ENCODE measurements at regions not wholly inside any gene's neighbourhood (a gene's known extent, or its start where the extent isn't known, plus 50 kb on each side); places are given as distances from the start of the nearest gene placed in this dataset.

DNA sequence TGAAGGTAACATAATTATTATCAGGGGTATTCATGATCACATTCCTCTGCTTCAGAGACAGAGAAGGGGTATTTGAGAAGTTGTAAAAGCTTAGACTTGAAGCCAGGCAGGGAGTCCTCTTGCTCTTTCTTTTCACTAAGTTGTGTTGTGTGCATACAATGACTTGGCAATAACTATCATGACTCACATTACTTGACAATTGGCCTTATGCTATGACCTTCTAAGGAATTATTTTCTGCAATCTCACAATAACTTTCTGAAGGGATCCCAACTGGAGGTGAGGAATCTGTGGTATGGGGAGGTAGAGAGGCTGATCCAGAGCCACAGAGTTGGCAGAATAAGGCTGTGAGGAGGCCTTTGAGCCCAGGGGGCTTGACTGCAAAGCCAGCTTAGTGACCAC lies 622.3 kb downstream of the MTRR start:
- Histone ChIP-seq H3K27ac (ENCODE audit: low read length) (no peak overlapping the region), H3K4me1 (ENCODE audit: control insufficient read depth, insufficient read depth, low read length) (no peaks in the 10 kb centered on the region), H3K4me3 (ENCODE audit: low read length) (no peak overlapping the region), H3K36me3 (ENCODE audit: control insufficient read depth, insufficient read depth, low read length) (no peaks in the 10 kb centered on the region), H3K27me3 (ENCODE audit: control insufficient read depth, insufficient read depth, low read length) (no peaks in the 10 kb centered on the region), H3K9me3 (ENCODE audit: control insufficient read depth, insufficient read depth, low read length) (no peaks in the 10 kb centered on the region)
- DNase-seq (ENCODE audit: low read depth, low spot score) = no peak

DNA sequence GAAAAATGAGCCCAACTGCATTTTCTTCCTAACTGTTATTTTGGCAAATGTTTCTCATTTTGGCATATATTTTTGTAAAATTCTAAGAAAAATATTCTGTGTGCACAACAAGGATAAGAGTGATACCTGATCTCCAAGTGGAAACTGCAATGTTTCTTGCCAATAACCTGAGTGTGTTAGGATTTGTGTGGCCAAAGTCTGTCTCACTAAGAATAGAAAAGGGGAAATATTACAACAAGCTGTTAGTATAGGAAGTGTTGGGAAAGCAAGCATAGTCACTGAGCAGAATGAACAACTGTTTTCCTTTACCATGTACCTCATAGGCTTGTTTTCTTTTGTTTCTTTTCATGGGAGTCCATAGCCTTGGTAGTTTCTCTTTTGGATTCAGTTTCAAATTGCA lies 624.2 kb downstream of the MTRR start:
- Histone ChIP-seq H3K4me3 (ENCODE audit: low read length) (no peak overlapping the region), H3K9me3 (ENCODE audit: control insufficient read depth, insufficient read depth, low read length) (no peaks in the 10 kb centered on the region), H3K27ac (ENCODE audit: low read length) (no peak overlapping the region), H3K4me1 (ENCODE audit: control insufficient read depth, insufficient read depth, low read length) (no peaks in the 10 kb centered on the region), H3K36me3 (ENCODE audit: control insufficient read depth, insufficient read depth, low read length) (no peaks in the 10 kb centered on the region), H3K27me3 (ENCODE audit: control insufficient read depth, insufficient read depth, low read length) (no peaks in the 10 kb centered on the region)
- DNase-seq (ENCODE audit: low read depth, low spot score) = no peak

- H3K27ac ChIP-seq (ENCODE audit: low read length) = no peak overlapping the region
- no peaks in the 10 kb centered on the region for H3K27me3 ChIP-seq (ENCODE audit: control insufficient read depth, insufficient read depth, low read length)
- H3K36me3 ChIP-seq (ENCODE audit: control insufficient read depth, insufficient read depth, low read length) = no peaks in the 10 kb centered on the region
- no peaks in the 10 kb centered on the region for H3K4me1 ChIP-seq (ENCODE audit: control insufficient read depth, insufficient read depth, low read length)
- DNase-seq (ENCODE audit: low read depth, low spot score) = no peak
- WGBS (ENCODE audit: insufficient coverage, insufficient read length) = no CpG with 5 or more reads among the region's 3 CpGs
- H3K9me3 ChIP-seq (ENCODE audit: control insufficient read depth, insufficient read depth, low read length) = no peaks in the 10 kb centered on the region
- H3K4me3 ChIP-seq (ENCODE audit: low read length) = no peak overlapping the region
Measured at GRCh38 chr5:8500426-8500825, 631.5 kb downstream of the MTRR start.

GRCh38 chr5:8505196-8505595 lies 636.2 kb downstream of the MTRR start:
- no peaks in the 10 kb centered on the region for H3K9me3 ChIP-seq (ENCODE audit: control insufficient read depth, insufficient read depth, low read length)
- H3K4me1 ChIP-seq (ENCODE audit: control insufficient read depth, insufficient read depth, low read length) = no peaks in the 10 kb centered on the region
- H3K27ac ChIP-seq (ENCODE audit: low read length) = no peak overlapping the region
- no CpG with 5 or more reads among the region's 4 CpGs for WGBS (ENCODE audit: insufficient coverage, insufficient read length)
- no peak overlapping the region for H3K4me3 ChIP-seq (ENCODE audit: low read length)
- no peaks in the 10 kb centered on the region for H3K27me3 ChIP-seq (ENCODE audit: control insufficient read depth, insufficient read depth, low read length)
- no peak for DNase-seq (ENCODE audit: low read depth, low spot score)
- no peaks in the 10 kb centered on the region for H3K36me3 ChIP-seq (ENCODE audit: control insufficient read depth, insufficient read depth, low read length)

GRCh38 chr5:8508231-8508630 lies 639.3 kb downstream of the MTRR start:
- no peaks in the 10 kb centered on the region for H3K9me3 ChIP-seq (ENCODE audit: control insufficient read depth, insufficient read depth, low read length)
- no peak for DNase-seq (ENCODE audit: low read depth, low spot score)
- H3K4me1 ChIP-seq (ENCODE audit: control insufficient read depth, insufficient read depth, low read length) = no peaks in the 10 kb centered on the region

DNA sequence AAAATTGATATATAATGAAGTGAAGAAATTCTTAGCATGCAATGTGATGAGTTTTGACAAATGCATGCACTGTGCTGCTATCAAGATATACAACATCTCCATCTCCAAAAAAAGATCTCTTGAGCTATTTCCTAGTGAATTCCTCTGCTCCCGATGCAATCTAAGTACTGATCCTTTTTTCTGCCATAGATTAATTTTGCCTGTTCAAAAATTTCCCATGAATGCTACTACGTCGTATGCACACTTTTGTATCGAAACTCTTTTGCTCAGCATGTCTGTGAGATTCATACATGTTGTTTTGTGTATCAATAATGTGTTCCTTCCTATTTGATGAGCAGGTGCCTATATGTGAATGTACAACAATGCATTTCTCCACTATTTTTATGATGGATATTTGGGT lies 647.4 kb downstream of the MTRR start:
- Histone ChIP-seq H3K4me1 (ENCODE audit: control insufficient read depth, insufficient read depth, low read length) (no peaks in the 10 kb centered on the region), H3K27me3 (ENCODE audit: control insufficient read depth, insufficient read depth, low read length) (no peaks in the 10 kb centered on the region), H3K27ac (ENCODE audit: low read length) (no peak overlapping the region), H3K36me3 (ENCODE audit: control insufficient read depth, insufficient read depth, low read length) (no peaks in the 10 kb centered on the region), H3K9me3 (ENCODE audit: control insufficient read depth, insufficient read depth, low read length) (no peaks in the 10 kb centered on the region), H3K4me3 (ENCODE audit: low read length) (no peak overlapping the region)
- WGBS (ENCODE audit: insufficient coverage, insufficient read length) = no CpG with 5 or more reads among the region's 4 CpGs
- DNase-seq (ENCODE audit: low read depth, low spot score) = no peak

More at GRCh38 chr5:8508231-8508630, 639.3 kb downstream of the MTRR start:
- Histone ChIP-seq H3K4me3 (ENCODE audit: low read length) (no peak overlapping the region), H3K36me3 (ENCODE audit: control insufficient read depth, insufficient read depth, low read length) (no peaks in the 10 kb centered on the region), H3K27ac (ENCODE audit: low read length) (no peak overlapping the region), H3K27me3 (ENCODE audit: control insufficient read depth, insufficient read depth, low read length) (no peaks in the 10 kb centered on the region)

DNA sequence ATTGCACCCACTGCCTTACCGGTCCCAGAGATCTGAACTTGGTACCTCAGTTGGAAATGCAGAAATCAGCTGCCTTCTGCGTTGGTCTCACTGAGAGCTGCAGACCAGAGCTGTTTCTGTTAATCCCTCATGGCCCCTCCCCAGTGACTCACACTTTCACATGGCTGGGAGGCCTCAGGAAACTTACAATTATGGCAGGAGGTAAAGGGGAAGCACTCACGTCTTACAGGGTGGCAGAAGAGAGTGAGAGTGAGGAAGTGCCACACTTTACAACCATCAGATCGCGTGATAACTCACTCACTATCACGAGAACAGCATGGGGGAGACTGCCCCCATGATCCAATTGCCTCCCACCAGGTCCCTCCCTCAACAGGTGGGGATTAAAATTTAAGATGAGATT lies 648.5 kb downstream of the MTRR start:
- no peaks in the 10 kb centered on the region for H3K36me3 ChIP-seq (ENCODE audit: control insufficient read depth, insufficient read depth, low read length)
- H3K4me1 ChIP-seq (ENCODE audit: control insufficient read depth, insufficient read depth, low read length) = no peaks in the 10 kb centered on the region
- no peaks in the 10 kb centered on the region for H3K27me3 ChIP-seq (ENCODE audit: control insufficient read depth, insufficient read depth, low read length)
- no CpG with 5 or more reads among the region's 6 CpGs for WGBS (ENCODE audit: insufficient coverage, insufficient read length)
- no peak overlapping the region for H3K27ac ChIP-seq (ENCODE audit: low read length)
- no peak for DNase-seq (ENCODE audit: low read depth, low spot score)
- H3K4me3 ChIP-seq (ENCODE audit: low read length) = no peak overlapping the region
- no peaks in the 10 kb centered on the region for H3K9me3 ChIP-seq (ENCODE audit: control insufficient read depth, insufficient read depth, low read length)

GRCh38 chr5:8520917-8521316 lies 652.0 kb downstream of the MTRR start:
- no CpG with 5 or more reads among the region's 3 CpGs for WGBS (ENCODE audit: insufficient coverage, insufficient read length)
- Histone ChIP-seq H3K4me1 (ENCODE audit: control insufficient read depth, insufficient read depth, low read length) (no peaks in the 10 kb centered on the region), H3K27me3 (ENCODE audit: control insufficient read depth, insufficient read depth, low read length) (no peaks in the 10 kb centered on the region), H3K27ac (ENCODE audit: low read length) (no peak overlapping the region), H3K36me3 (ENCODE audit: control insufficient read depth, insufficient read depth, low read length) (no peaks in the 10 kb centered on the region), H3K9me3 (ENCODE audit: control insufficient read depth, insufficient read depth, low read length) (no peaks in the 10 kb centered on the region), H3K4me3 (ENCODE audit: low read length) (no peak overlapping the region)
- no peak for DNase-seq (ENCODE audit: low read depth, low spot score)

DNA sequence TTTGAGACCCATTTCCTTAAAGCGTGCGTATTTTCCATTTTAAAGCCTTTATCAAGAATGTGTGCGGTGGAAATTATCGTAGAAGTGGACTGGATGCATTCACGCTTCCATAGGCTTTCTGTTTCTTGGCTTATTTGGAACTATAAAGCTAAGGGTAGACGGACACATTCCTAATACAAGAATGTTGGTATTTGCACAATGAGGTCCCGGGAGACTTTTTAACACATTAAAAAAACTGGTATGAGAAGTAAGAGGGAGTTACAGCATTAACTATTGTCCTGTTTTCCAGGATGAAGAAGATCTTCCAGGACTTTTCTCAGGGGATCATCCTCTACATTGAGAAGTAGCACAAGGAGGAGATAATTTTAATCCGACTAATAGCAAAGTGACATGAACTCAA lies 653.0 kb downstream of the MTRR start:
- Histone ChIP-seq H3K4me3 (ENCODE audit: low read length) (no peak overlapping the region), H3K27me3 (ENCODE audit: control insufficient read depth, insufficient read depth, low read length) (no peaks in the 10 kb centered on the region), H3K4me1 (ENCODE audit: control insufficient read depth, insufficient read depth, low read length) (no peaks in the 10 kb centered on the region), H3K9me3 (ENCODE audit: control insufficient read depth, insufficient read depth, low read length) (no peaks in the 10 kb centered on the region), H3K36me3 (ENCODE audit: control insufficient read depth, insufficient read depth, low read length) (no peaks in the 10 kb centered on the region), H3K27ac (ENCODE audit: low read length) (no peak overlapping the region)
- no CpG with 5 or more reads among the region's 8 CpGs for WGBS (ENCODE audit: insufficient coverage, insufficient read length)
- no peak for DNase-seq (ENCODE audit: low read depth, low spot score)

GRCh38 chr5:8522646-8523045 lies 653.7 kb downstream of the MTRR start:
- Histone ChIP-seq H3K4me3 (ENCODE audit: low read length) (no peak overlapping the region), H3K27me3 (ENCODE audit: control insufficient read depth, insufficient read depth, low read length) (no peaks in the 10 kb centered on the region), H3K36me3 (ENCODE audit: control insufficient read depth, insufficient read depth, low read length) (no peaks in the 10 kb centered on the region), H3K9me3 (ENCODE audit: control insufficient read depth, insufficient read depth, low read length) (no peaks in the 10 kb centered on the region), H3K4me1 (ENCODE audit: control insufficient read depth, insufficient read depth, low read length) (no peaks in the 10 kb centered on the region), H3K27ac (ENCODE audit: low read length) (no peak overlapping the region)
- no CpG with 5 or more reads among the region's 3 CpGs for WGBS (ENCODE audit: insufficient coverage, insufficient read length)
- DNase-seq (ENCODE audit: low read depth, low spot score) = no peak

DNA sequence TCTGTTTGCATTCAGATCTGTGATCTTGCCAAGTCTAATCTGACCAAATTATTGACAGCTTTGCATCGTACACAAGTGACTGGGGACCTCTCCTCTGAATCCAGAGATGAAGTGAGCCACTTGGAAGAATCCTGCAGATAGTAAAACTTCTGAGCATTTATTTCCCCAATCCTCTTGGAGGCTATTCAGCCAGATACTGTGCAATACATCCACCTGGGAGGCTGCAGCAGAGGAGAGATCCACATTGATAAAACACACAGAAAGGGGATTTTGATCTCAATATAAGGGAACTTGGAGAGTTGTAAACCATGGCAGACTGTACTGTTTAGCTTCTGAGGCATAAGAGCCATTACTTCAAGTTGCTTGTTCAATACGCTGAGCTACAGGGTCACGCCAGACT lies 654.6 kb downstream of the MTRR start:
- no peak for DNase-seq (ENCODE audit: low read depth, low spot score)
- Histone ChIP-seq H3K4me3 (ENCODE audit: low read length) (no peak overlapping the region), H3K36me3 (ENCODE audit: control insufficient read depth, insufficient read depth, low read length) (no peaks in the 10 kb centered on the region), H3K27ac (ENCODE audit: low read length) (no peak overlapping the region), H3K9me3 (ENCODE audit: control insufficient read depth, insufficient read depth, low read length) (no peaks in the 10 kb centered on the region), H3K27me3 (ENCODE audit: control insufficient read depth, insufficient read depth, low read length) (no peaks in the 10 kb centered on the region), H3K4me1 (ENCODE audit: control insufficient read depth, insufficient read depth, low read length) (no peaks in the 10 kb centered on the region)
- no CpG with 5 or more reads among the region's 3 CpGs for WGBS (ENCODE audit: insufficient coverage, insufficient read length)

All from iPS DF 6.9 (cell line).